ENCODE measurements at regions not wholly inside any gene's neighbourhood (a gene's known extent, or its start where the extent isn't known, plus 50 kb on each side); places are given as distances from the start of the nearest gene placed in this dataset.

- TF ChIP-seq EZH2 (IDR thresholded peaks at IDR 0.05; ENCODE audit: low read length, unreplicated experiment) (no peak), CTCF (conservative IDR thresholded peaks at IDR 0.05; ENCODE audit: low read depth, low read length) (no peak)
These were observed 76.9 kb downstream of the FEM1C start for GRCh38 chr5:115467628-115468027.
